DND-41 (cell line): ENCODE measurements at regions not wholly inside any gene's neighbourhood (a gene's known extent, or its start where the extent isn't known, plus 50 kb on each side); places are given as distances from the start of the nearest gene placed in this dataset.
"Not testable (repeated sequence)": the region's sequence is repeated elsewhere in the genome, so short reads cannot be mapped to it uniquely, and the experiment has no call there.

Experiments
- ATAC-seq: fragments of 200-7000 bp; cut with Tn5 transposase; 3 replicates; pipeline ENCODE4 v1.9.1; 2021; ENCODE audit warnings: low read depth; ENCODE audit not compliant: insufficient read depth
- DNase-seq: peaks from one replicate; pipeline ENCODE4 v3.0.0-alpha.2; 2020
- H2AFZ ChIP-seq: 2 replicates; pipeline ENCODE4 v1.6.0; 2012; ENCODE audit warnings: low read depth, low read length
- H3K27ac ChIP-seq: 2 replicates; pipeline ENCODE4 v1.5.1; 2012; ENCODE audit warnings: low read length, inconsistent platforms
- H3K27me3 ChIP-seq: fragments of 200-600 bp; sonication (generic); 2 replicates; pipeline ENCODE4 v1.6.0; 2012; ENCODE audit warnings: low read length, mild to moderate bottlenecking, inconsistent platforms; ENCODE audit not compliant: insufficient read depth, poor library complexity
- H3K36me3 ChIP-seq: 2 replicates; pipeline ENCODE4 v1.5.1; 2012; ENCODE audit warnings: low read length, inconsistent platforms; ENCODE audit not compliant: insufficient read depth
- H3K4me1 ChIP-seq: 2 replicates; pipeline ENCODE4 v1.5.1; 2012; ENCODE audit warnings: mild to moderate bottlenecking, low read length; ENCODE audit not compliant: insufficient read depth
- H3K4me2 ChIP-seq: 2 replicates; pipeline ENCODE4 v1.6.0; 2012; ENCODE audit warnings: mild to moderate bottlenecking, moderate library complexity, low read length, inconsistent platforms; ENCODE audit not compliant: insufficient read depth
- H3K4me3 ChIP-seq, 2 experiments: fragments of 200-600 bp in 1 of 2; shearing (Covaris generic) in 1 of 2; 2 replicates each; pipeline ENCODE4 v1.5.1; 2012 to 2016; ENCODE audit warnings: inconsistent platforms in 2 of 2, low read length in 2 of 2, mild to moderate bottlenecking in 2 of 2, low read depth in 1 of 2, moderate library complexity in 1 of 2
- H3K79me2 ChIP-seq: 2 replicates; pipeline ENCODE4 v1.6.0; 2012; ENCODE audit warnings: low read length, inconsistent platforms; ENCODE audit not compliant: insufficient read depth
- H3K9ac ChIP-seq: 2 replicates; pipeline ENCODE4 v1.6.0; 2012; ENCODE audit warnings: low read depth, mild to moderate bottlenecking, inconsistent platforms, low read length, moderate library complexity
- H3K9me3 ChIP-seq: 2 replicates; pipeline ENCODE4 v1.5.1; 2012; ENCODE audit warnings: low read length, moderate library complexity, mild to moderate bottlenecking, inconsistent platforms; ENCODE audit not compliant: insufficient read depth, severe bottlenecking
- H4K20me1 ChIP-seq: 2 replicates; pipeline ENCODE4 v1.6.0; 2012; ENCODE audit warnings: low read length; ENCODE audit not compliant: insufficient read depth
- CTCF ChIP-seq: IDR thresholded peaks from 2 replicates; pipeline ENCODE4 v1.5.1; 2012; ENCODE audit warnings: borderline replicate concordance, low read length, moderate library complexity, mild to moderate bottlenecking; ENCODE audit not compliant: poor library complexity, severe bottlenecking; ENCODE audit errors: extremely low read depth
- EZH2 ChIP-seq: IDR thresholded peaks from 3 replicates; pipeline ENCODE4 v1.6.1; 2012; ENCODE audit warnings: borderline replicate concordance, low read depth, mild to moderate bottlenecking, moderate library complexity, low read length, inconsistent platforms; ENCODE audit not compliant: severe bottlenecking

DNA sequence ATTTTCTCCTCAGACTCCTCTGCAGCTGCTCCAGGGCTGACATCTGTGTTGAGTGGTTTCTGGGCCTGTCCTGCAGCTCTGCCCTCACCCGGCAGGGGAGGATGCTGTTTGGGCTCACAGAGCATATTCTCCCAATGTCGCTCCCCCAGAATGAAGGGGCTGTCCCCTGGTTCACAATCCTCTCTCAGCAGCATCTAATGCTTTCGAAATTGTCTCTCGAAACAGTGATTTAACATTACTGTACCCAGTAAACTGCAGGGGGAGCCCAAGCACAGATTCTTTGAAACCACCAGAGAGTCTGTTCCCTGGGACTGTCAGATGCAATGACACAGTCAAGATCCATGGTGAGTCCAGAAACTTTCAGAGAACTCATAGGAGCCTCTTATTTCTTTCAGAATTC lies 1135.2 kb downstream of the TMEM121 start:
- DNase-seq (peak; percentile 92), ATAC-seq (peak; percentile 68)
- not testable (repeated sequence) for H3K79me2 ChIP-seq, H2AFZ ChIP-seq, H4K20me1 ChIP-seq, H3K9me3 ChIP-seq, H3K36me3 ChIP-seq, H3K27me3 ChIP-seq, H3K4me3 ChIP-seq
- Histone ChIP-seq H3K4me1 (peaks cover 85% of the 10 kb centered on the region), H3K27ac (peak overlapping the region; percentile 92), H3K4me2 (peak overlapping the region; percentile 38), H3K9ac (peak overlapping the region; percentile 50)
- peak; percentile 78 for TF ChIP-seq CTCF

DNA sequence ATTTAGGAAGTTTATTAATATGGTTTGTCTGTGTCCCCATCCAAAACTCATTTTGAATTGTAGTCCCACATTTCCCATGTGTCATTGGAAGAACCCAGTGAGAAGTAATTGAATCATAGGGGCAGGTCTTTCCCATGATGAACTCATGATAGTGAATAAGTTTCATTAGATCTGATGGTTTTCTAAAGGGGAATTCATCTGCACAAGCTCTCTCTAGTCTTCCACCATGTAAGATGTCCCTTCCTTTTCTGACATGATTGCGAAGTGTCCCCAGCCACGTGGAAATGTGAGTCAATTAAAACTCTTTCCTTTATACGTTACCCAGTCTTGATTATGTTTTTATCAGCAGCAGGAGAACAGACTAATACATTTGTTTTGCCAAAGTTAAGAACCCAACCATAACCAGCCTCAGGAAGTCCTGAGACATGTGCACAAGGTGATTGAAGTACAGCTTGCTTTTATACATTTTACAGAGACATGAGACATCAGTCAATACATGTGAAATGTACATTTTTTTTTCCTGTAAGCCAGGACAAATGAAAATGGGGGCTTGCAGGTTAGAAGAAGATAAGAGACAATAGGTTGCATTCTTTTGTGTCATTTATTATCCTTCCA lies 1136.7 kb downstream of the TMEM121 start:
- DNase-seq: no peak
- peak overlapping the region; percentile 50 for H3K9ac ChIP-seq
- H3K9me3 ChIP-seq: peaks cover 4% of the 10 kb centered on the region
- H3K27me3 ChIP-seq: no peaks in the 10 kb centered on the region
- TF ChIP-seq EZH2 (no peak), CTCF (no peak)
- peak overlapping the region; percentile 7 for H2AFZ ChIP-seq
- no peak for ATAC-seq
- H3K79me2 ChIP-seq: no peaks in the 10 kb centered on the region
- H3K27ac ChIP-seq: peak overlapping the region; percentile 92
- peaks cover 75% of the 10 kb centered on the region for H3K4me1 ChIP-seq
- H3K4me2 ChIP-seq: no peak overlapping the region
- no peak overlapping the region for H3K4me3 ChIP-seq
- H3K36me3 ChIP-seq: no peaks in the 10 kb centered on the region
- H4K20me1 ChIP-seq: no peaks in the 10 kb centered on the region

DNA sequence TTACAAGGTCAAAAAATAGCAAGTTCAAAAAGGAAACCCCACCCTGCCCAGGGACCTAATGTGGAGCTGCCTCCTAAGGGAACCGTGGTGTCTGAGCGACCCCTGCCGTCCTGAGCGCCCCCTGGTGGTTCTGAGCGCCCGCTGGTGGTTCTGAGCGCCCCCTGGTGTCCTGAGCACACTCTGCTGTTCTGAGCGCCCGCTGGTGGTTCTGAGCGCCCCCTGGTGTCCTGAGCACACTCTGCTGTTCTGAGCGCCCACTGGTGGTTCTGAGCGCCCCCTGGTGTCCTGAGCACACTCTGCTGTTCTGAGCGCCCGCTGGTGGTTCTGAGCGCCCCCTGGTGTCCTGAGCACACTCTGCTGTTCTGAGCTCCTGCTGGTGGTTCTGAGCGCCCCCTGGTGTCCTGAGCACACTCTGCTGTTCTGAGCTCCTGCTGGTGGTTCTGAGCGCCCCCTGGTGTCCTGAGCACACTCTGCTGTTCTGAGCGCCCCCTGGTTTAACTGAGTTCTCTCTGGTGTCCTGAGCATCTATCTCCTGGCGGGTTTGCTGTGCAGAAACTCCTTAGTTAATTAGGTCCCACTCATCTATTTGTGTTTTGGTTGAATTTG lies 1137.5 kb downstream of the TMEM121 start:
- H3K79me2 ChIP-seq, H3K4me2 ChIP-seq, H3K9me3 ChIP-seq, H4K20me1 ChIP-seq, H3K36me3 ChIP-seq, ATAC-seq, H2AFZ ChIP-seq, H3K27me3 ChIP-seq, H3K4me3 ChIP-seq: not testable (repeated sequence)
- peak; percentile 71 for DNase-seq
- Histone ChIP-seq H3K9ac (peak overlapping the region; percentile 50; the same call in 1 of the 2 replicates), H3K27ac (peak overlapping the region; percentile 92), H3K4me1 (peaks cover 66% of the 10 kb centered on the region)
- peak; percentile 72 for TF ChIP-seq CTCF
